ENCODE measurements at regions not wholly inside any gene's neighbourhood (a gene's known extent, or its start where the extent isn't known, plus 50 kb on each side); places are given as distances from the start of the nearest gene placed in this dataset.
"Not testable (repeated sequence)": the region's sequence is repeated elsewhere in the genome, so short reads cannot be mapped to it uniquely, and the experiment has no call there.

- no peak for DNase-seq
These were observed 183.4 kb upstream of the RFC3 start for GRCh38 chr13:33634546-33634982.

- no peak for DNase-seq
These were observed 181.7 kb upstream of the RFC3 start for GRCh38 chr13:33636243-33636642.

- DNase-seq, result no peak
These were observed 180.8 kb upstream of the RFC3 start for GRCh38 chr13:33636955-33637670.

GRCh38 chr13:33637978-33638743, 179.8 kb upstream of the RFC3 start:
- no peak for DNase-seq

GRCh38 chr13:33639158-33639557, 178.8 kb upstream of the RFC3 start:
- no peak for DNase-seq

- DNase-seq, result no peak
These were observed 178.3 kb upstream of the RFC3 start for GRCh38 chr13:33639626-33640080.

- DNase-seq, result no peak
These were observed 177.1 kb upstream of the RFC3 start for GRCh38 chr13:33640832-33641231.

- DNase-seq, result no peak
These were observed 175.4 kb upstream of the RFC3 start for GRCh38 chr13:33642374-33643065.

GRCh38 chr13:33644581-33645543, 173.1 kb upstream of the RFC3 start:
- DNase-seq, result no peak

GRCh38 chr13:33645591-33646554, 172.1 kb upstream of the RFC3 start:
- DNase-seq, result no peak

GRCh38 chr13:33649212-33649878, 168.6 kb upstream of the RFC3 start:
- no peak for DNase-seq

GRCh38 chr13:33651766-33652165, 166.2 kb upstream of the RFC3 start:
- DNase-seq, result no peak

- no peak for DNase-seq
These were observed 160.7 kb upstream of the RFC3 start for GRCh38 chr13:33657274-33657673.

GRCh38 chr13:33659466-33659865, 158.5 kb upstream of the RFC3 start:
- no peak for DNase-seq

GRCh38 chr13:33659894-33660293, 158.1 kb upstream of the RFC3 start:
- DNase-seq, result no peak

GRCh38 chr13:33662392-33662791, 155.6 kb upstream of the RFC3 start:
- DNase-seq, result no peak

GRCh38 chr13:33665626-33666175, 152.2 kb upstream of the RFC3 start:
- DNase-seq, result no peak

- DNase-seq, result no peak
These were observed 146.4 kb upstream of the RFC3 start for GRCh38 chr13:33671560-33671959.

- DNase-seq, result not testable (repeated sequence)
These were observed 145.9 kb upstream of the RFC3 start for GRCh38 chr13:33672022-33672421.
